ENCODE measurements at regions not wholly inside any gene's neighbourhood (a gene's known extent, or its start where the extent isn't known, plus 50 kb on each side); places are given as distances from the start of the nearest gene placed in this dataset.
"Not testable (repeated sequence)": the region's sequence is repeated elsewhere in the genome, so short reads cannot be mapped to it uniquely, and the experiment has no call there.

DNA sequence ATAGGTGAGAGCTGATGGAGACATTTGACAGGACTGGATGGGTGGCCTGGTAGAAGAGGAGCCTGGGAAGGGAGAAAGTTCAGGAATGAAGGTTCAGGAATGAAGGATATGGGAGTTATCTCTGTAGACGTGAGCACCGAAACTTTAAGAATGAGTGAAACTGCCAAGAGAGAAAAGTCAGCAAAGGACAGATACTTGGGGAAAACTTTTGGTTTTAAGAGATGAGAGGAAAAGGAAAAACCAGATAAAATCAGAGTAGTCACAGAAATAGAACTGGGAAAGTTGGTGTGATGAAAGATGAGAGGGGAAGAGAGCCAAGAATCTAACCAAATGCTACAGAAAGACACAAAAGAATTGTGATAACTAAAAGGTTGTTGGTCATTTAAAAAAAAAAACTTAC is 88.9 kb downstream of the PRR15 start:
- no peaks in the 10 kb centered on the region for H3K4me1 ChIP-seq (ENCODE audit: control insufficient read depth, low read length)
- no peaks in the 10 kb centered on the region for H3K36me3 ChIP-seq (ENCODE audit: control insufficient read depth, low read length)
- H4K20me1 ChIP-seq (ENCODE audit: control insufficient read depth, insufficient read depth, low read depth, low read length): no peaks in the 10 kb centered on the region
- H3K27ac ChIP-seq (ENCODE audit: low read depth, low read length): no peak overlapping the region
- H3K27me3 ChIP-seq (ENCODE audit: control insufficient read depth, low read length): no peaks in the 10 kb centered on the region
- TF ChIP-seq, protein P1, sequence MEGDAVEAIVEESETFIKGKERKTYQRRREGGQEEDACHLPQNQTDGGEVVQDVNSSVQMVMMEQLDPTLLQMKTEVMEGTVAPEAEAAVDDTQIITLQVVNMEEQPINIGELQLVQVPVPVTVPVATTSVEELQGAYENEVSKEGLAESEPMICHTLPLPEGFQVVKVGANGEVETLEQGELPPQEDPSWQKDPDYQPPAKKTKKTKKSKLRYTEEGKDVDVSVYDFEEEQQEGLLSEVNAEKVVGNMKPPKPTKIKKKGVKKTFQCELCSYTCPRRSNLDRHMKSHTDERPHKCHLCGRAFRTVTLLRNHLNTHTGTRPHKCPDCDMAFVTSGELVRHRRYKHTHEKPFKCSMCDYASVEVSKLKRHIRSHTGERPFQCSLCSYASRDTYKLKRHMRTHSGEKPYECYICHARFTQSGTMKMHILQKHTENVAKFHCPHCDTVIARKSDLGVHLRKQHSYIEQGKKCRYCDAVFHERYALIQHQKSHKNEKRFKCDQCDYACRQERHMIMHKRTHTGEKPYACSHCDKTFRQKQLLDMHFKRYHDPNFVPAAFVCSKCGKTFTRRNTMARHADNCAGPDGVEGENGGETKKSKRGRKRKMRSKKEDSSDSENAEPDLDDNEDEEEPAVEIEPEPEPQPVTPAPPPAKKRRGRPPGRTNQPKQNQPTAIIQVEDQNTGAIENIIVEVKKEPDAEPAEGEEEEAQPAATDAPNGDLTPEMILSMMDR (IDR thresholded peaks at IDR 0.05; ENCODE audit: low read depth, low read length, poor library complexity, severe bottlenecking): no peak
- no peak for TF ChIP-seq EZH2phosphoT487 (IDR thresholded peaks at IDR 0.05; ENCODE audit: borderline replicate concordance, low read length)
- no peak overlapping the region for H3K4me3 ChIP-seq (ENCODE audit: low read length)
- no peaks in the 10 kb centered on the region for H3F3A ChIP-seq (ENCODE audit: control insufficient read depth, insufficient read depth)
- H3K9me3 ChIP-seq (ENCODE audit: control insufficient read depth, insufficient read depth, low read length): no peaks in the 10 kb centered on the region
- H3K9me2 ChIP-seq (replicated peaks; ENCODE audit: control insufficient read depth, low read length): no peaks in the 10 kb centered on the region
- H3K79me2 ChIP-seq (ENCODE audit: control insufficient read depth, low read length): no peaks in the 10 kb centered on the region
- no peak overlapping the region for H3K4me2 ChIP-seq (ENCODE audit: low read length)

DNA sequence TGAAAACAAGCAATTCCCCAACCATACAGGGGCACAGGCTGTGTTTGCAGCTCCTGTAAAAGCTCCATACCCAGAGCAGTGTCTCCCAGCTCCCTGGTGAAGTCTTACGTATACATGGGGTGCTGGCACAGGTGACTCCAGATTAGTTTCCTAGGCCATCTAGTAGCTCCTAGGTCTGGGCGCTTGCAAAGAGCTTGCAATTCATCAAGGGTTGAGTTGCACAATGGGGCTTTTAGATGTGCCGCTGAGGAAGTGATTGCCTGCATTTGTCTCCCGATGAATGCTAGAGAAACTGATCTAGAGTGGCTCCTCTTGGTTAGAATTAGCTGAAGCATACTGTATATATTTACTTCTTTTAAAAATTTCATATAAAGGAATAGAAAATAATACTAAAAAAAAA is 90.7 kb downstream of the PRR15 start:
- not testable (repeated sequence) for H3K9me2 ChIP-seq (replicated peaks; ENCODE audit: control insufficient read depth, low read length); H3F3A ChIP-seq (ENCODE audit: control insufficient read depth, insufficient read depth); H3K79me2 ChIP-seq (ENCODE audit: control insufficient read depth, low read length); H3K36me3 ChIP-seq (ENCODE audit: control insufficient read depth, low read length); H3K27me3 ChIP-seq (ENCODE audit: control insufficient read depth, low read length); H4K20me1 ChIP-seq (ENCODE audit: control insufficient read depth, insufficient read depth, low read depth, low read length); H3K27ac ChIP-seq (ENCODE audit: low read depth, low read length); H3K9me3 ChIP-seq (ENCODE audit: control insufficient read depth, insufficient read depth, low read length); H3K4me2 ChIP-seq (ENCODE audit: low read length); H3K4me1 ChIP-seq (ENCODE audit: control insufficient read depth, low read length); H3K4me3 ChIP-seq (ENCODE audit: low read length)

DNA sequence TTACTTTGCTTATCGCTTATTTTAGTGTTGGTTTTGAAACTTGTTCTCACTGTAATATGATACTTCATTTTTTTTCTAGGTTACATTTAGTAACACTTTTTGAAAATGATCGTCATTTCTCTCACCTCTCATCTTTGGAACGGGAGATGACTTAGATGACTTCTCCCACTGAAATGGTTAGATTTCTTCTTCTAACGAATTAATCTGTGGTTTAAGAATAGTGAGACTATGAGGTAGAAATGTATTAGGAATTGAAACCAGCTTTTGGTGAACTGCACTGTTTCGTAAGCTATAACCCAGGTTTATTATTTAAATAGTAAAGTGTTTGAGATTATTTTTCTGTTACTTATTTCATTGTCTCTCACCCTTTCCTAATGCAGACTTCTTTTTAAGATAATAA is 93.7 kb downstream of the PRR15 start:
- no peaks in the 10 kb centered on the region for H3K9me2 ChIP-seq (replicated peaks; ENCODE audit: control insufficient read depth, low read length)
- no peak overlapping the region for H3K4me3 ChIP-seq (ENCODE audit: low read length)
- no peaks in the 10 kb centered on the region for H4K20me1 ChIP-seq (ENCODE audit: control insufficient read depth, insufficient read depth, low read depth, low read length)
- no peaks in the 10 kb centered on the region for H3K9me3 ChIP-seq (ENCODE audit: control insufficient read depth, insufficient read depth, low read length)
- no peak for TF ChIP-seq EZH2phosphoT487 (IDR thresholded peaks at IDR 0.05; ENCODE audit: borderline replicate concordance, low read length)
- TF ChIP-seq, protein P1 (IDR thresholded peaks at IDR 0.05; ENCODE audit: low read depth, low read length, poor library complexity, severe bottlenecking): no peak
- no peaks in the 10 kb centered on the region for H3K4me1 ChIP-seq (ENCODE audit: control insufficient read depth, low read length)
- H3K36me3 ChIP-seq (ENCODE audit: control insufficient read depth, low read length): no peaks in the 10 kb centered on the region
- H3F3A ChIP-seq (ENCODE audit: control insufficient read depth, insufficient read depth): no peaks in the 10 kb centered on the region
- H3K27ac ChIP-seq (ENCODE audit: low read depth, low read length): no peak overlapping the region
- H3K27me3 ChIP-seq (ENCODE audit: control insufficient read depth, low read length): no peaks in the 10 kb centered on the region
- no peaks in the 10 kb centered on the region for H3K79me2 ChIP-seq (ENCODE audit: control insufficient read depth, low read length)
- no peak overlapping the region for H3K4me2 ChIP-seq (ENCODE audit: low read length)

DNA sequence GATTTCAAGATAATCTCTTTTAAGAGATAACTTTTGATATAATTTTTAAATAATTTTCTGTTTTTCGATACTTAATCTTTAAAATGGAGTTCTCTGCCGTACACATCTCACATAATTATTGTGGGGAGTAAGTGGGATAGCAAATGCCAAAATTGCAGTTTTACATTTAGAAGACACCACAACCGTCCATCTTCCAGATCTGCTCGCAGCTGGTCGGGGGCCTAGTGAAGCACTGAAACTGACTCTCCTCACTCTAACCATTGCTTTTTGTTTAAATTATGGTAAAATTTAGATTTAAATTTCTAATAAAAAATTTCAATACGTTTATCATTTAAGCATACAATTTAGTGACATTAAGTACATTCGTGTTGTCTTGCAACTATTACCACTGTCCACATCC is 94.2 kb downstream of the PRR15 start:
- no peaks in the 10 kb centered on the region for H3K9me3 ChIP-seq (ENCODE audit: control insufficient read depth, insufficient read depth, low read length)
- no peaks in the 10 kb centered on the region for H3K4me1 ChIP-seq (ENCODE audit: control insufficient read depth, low read length)
- no peak for TF ChIP-seq EZH2phosphoT487 (IDR thresholded peaks at IDR 0.05; ENCODE audit: borderline replicate concordance, low read length)
- TF ChIP-seq, protein P1 (IDR thresholded peaks at IDR 0.05; ENCODE audit: low read depth, low read length, poor library complexity, severe bottlenecking): no peak
- no peak overlapping the region for H3K4me2 ChIP-seq (ENCODE audit: low read length)
- no peaks in the 10 kb centered on the region for H3K27me3 ChIP-seq (ENCODE audit: control insufficient read depth, low read length)
- no peaks in the 10 kb centered on the region for H3K9me2 ChIP-seq (replicated peaks; ENCODE audit: control insufficient read depth, low read length)
- H3K27ac ChIP-seq (ENCODE audit: low read depth, low read length): no peak overlapping the region
- H3K79me2 ChIP-seq (ENCODE audit: control insufficient read depth, low read length): no peaks in the 10 kb centered on the region
- no peaks in the 10 kb centered on the region for H4K20me1 ChIP-seq (ENCODE audit: control insufficient read depth, insufficient read depth, low read depth, low read length)
- no peaks in the 10 kb centered on the region for H3F3A ChIP-seq (ENCODE audit: control insufficient read depth, insufficient read depth)
- H3K4me3 ChIP-seq (ENCODE audit: low read length): no peak overlapping the region
- H3K36me3 ChIP-seq (ENCODE audit: control insufficient read depth, low read length): no peaks in the 10 kb centered on the region

DNA sequence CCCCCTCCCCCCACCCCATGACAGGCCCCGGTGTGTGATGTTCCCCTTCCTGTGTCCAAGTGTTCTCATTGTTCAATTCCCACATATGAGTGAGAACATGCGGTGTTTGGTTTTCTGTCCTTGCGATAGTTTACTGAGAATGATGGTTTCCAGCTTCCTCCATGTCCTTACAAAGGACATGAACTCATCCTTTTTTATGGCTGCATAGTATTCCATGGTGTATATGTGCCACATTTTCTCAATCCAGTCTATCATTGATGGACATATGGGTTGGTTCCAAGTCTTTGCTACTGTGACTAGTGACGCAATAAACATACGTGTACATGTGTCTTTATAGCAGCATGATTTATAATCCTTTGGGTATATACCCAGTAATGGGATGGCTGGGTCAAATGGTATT is 95.6 kb downstream of the PRR15 start:
- H3K9me2 ChIP-seq (replicated peaks; ENCODE audit: control insufficient read depth, low read length); H3K9me3 ChIP-seq (ENCODE audit: control insufficient read depth, insufficient read depth, low read length); H3K4me3 ChIP-seq (ENCODE audit: low read length); H3K27ac ChIP-seq (ENCODE audit: low read depth, low read length); H3F3A ChIP-seq (ENCODE audit: control insufficient read depth, insufficient read depth); H4K20me1 ChIP-seq (ENCODE audit: control insufficient read depth, insufficient read depth, low read depth, low read length); H3K4me2 ChIP-seq (ENCODE audit: low read length); H3K4me1 ChIP-seq (ENCODE audit: control insufficient read depth, low read length); H3K36me3 ChIP-seq (ENCODE audit: control insufficient read depth, low read length); H3K27me3 ChIP-seq (ENCODE audit: control insufficient read depth, low read length); H3K79me2 ChIP-seq (ENCODE audit: control insufficient read depth, low read length): not testable (repeated sequence)

DNA sequence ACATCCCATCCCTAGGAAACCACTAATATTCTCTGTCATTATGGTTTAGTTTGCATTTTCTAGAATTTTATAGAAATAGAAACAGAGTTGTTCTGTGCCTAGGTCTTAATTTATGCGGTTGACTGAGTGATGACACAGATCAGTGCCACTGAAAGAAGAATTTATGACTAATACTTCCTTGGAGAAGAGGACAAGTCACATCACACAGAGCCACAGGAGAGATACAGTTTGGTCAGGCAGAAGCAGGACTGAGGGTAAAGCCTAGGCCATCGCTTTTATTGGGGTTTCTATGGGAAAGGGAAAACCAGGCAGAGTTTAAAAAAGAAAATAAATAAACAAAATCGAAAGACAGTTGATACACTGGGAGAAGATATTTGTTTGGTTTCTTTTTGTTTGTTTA is 99.3 kb downstream of the PRR15 start:
- not testable (repeated sequence) for H3K4me3 ChIP-seq (ENCODE audit: low read length); H3F3A ChIP-seq (ENCODE audit: control insufficient read depth, insufficient read depth); H3K9me2 ChIP-seq (replicated peaks; ENCODE audit: control insufficient read depth, low read length); H3K36me3 ChIP-seq (ENCODE audit: control insufficient read depth, low read length); H3K4me1 ChIP-seq (ENCODE audit: control insufficient read depth, low read length); H4K20me1 ChIP-seq (ENCODE audit: control insufficient read depth, insufficient read depth, low read depth, low read length); H3K4me2 ChIP-seq (ENCODE audit: low read length); H3K27me3 ChIP-seq (ENCODE audit: control insufficient read depth, low read length); H3K79me2 ChIP-seq (ENCODE audit: control insufficient read depth, low read length); H3K27ac ChIP-seq (ENCODE audit: low read depth, low read length); H3K9me3 ChIP-seq (ENCODE audit: control insufficient read depth, insufficient read depth, low read length)

Data from DOHH2 (cell line).